WTC11 (cell line): ENCODE measurements at regions not wholly inside any gene's neighbourhood (a gene's known extent, or its start where the extent isn't known, plus 50 kb on each side); places are given as distances from the start of the nearest gene placed in this dataset.

ENCODE experiments used
- ATAC-seq: fragments of 200-7000 bp; cut with Tn5 transposase; 2 replicates; pipeline ENCODE4 v1.10.0; 2021; ENCODE audit warnings: mild to moderate bottlenecking, moderate library complexity
- CTCF ChIA-PET: fragments of 300-600 bp; sonication (Branson Sonifier 250); formaldehyde crosslinking; loops from one replicate; lab custom pipeline; 2021; ENCODE audit warnings: antibody characterized with exemption; lab: Charles Lee
- POLR2A ChIA-PET: fragments of 350-600 bp; sonication (Branson Sonifier 250); formaldehyde crosslinking; loops from one replicate; lab custom pipeline; 2021; ENCODE audit warnings: antibody characterized with exemption; lab: Charles Lee
- DNase-seq: peaks from one replicate; pipeline ENCODE4 v3.0.0; 2021; ENCODE audit warnings: low spot score
- H3K27ac Mint-ChIP-seq: 2 replicates; pipeline ENCODE4 v1.8.0; 2021; ENCODE audit warnings: mixed read lengths
- H3K27me3 Mint-ChIP-seq: 2 replicates; pipeline ENCODE4 v1.8.0; 2021; ENCODE audit warnings: low read depth, mild to moderate bottlenecking, moderate library complexity, mixed read lengths
- H3K36me3 Mint-ChIP-seq: 2 replicates; pipeline ENCODE4 v1.8.0; 2021; ENCODE audit warnings: mixed read lengths
- H3K4me1 Mint-ChIP-seq: 2 replicates; pipeline ENCODE4 v1.8.0; 2022; ENCODE audit warnings: mixed read lengths
- H3K4me3 Mint-ChIP-seq: 2 replicates; pipeline ENCODE4 v1.8.0; 2021; ENCODE audit warnings: mild to moderate bottlenecking, moderate library complexity, mixed read lengths
- H3K9me3 Mint-ChIP-seq: 2 replicates; pipeline ENCODE4 v1.8.0; 2021; ENCODE audit warnings: mixed read lengths
- ARID4B ChIP-seq: sonication (generic); formaldehyde crosslinking; IDR thresholded peaks from 2 replicates; pipeline ENCODE4 v1.8.0; 2023; ENCODE audit warnings: missing genetic modification reagents, mild to moderate bottlenecking, borderline replicate concordance
- CREM ChIP-seq: sonication (generic); formaldehyde crosslinking; IDR thresholded peaks from 2 replicates; pipeline ENCODE4 v1.8.1; 2022; ENCODE audit warnings: mild to moderate bottlenecking, missing genetic modification reagents, moderate library complexity
- CTCF ChIP-seq: fragments of 200-600 bp; IDR thresholded peaks from 2 replicates; pipeline ENCODE4 v1.8.0; 2022; ENCODE audit warnings: antibody characterized with exemption
- ELF4 ChIP-seq: sonication (generic); formaldehyde crosslinking; IDR thresholded peaks from 2 replicates; pipeline ENCODE4 v1.8.1; 2022; ENCODE audit warnings: low read depth, mild to moderate bottlenecking, moderate library complexity, missing genetic modification reagents
- HMGA2 ChIP-seq: fragments of 250-450 bp; sonication (Bioruptor Pico); IDR thresholded peaks from 2 replicates; pipeline ENCODE4 v1.4.0; 2021; ENCODE audit warnings: mild to moderate bottlenecking, moderate library complexity
- HMGXB4 ChIP-seq: sonication (generic); formaldehyde crosslinking; IDR thresholded peaks from 2 replicates; pipeline ENCODE4 v1.8.1; 2023; ENCODE audit warnings: mild to moderate bottlenecking, moderate library complexity, missing genetic modification reagents
- JAZF1 ChIP-seq: fragments of 250-450 bp; sonication (Bioruptor Pico); IDR thresholded peaks from 2 replicates; pipeline ENCODE4 v1.9.0; 2021; ENCODE audit warnings: moderate library complexity, mild to moderate bottlenecking, inconsistent platforms
- KAT7 ChIP-seq: sonication (generic); formaldehyde crosslinking; IDR thresholded peaks from 2 replicates; pipeline ENCODE4 v1.8.1; 2023; ENCODE audit warnings: missing genetic modification reagents, mild to moderate bottlenecking, borderline replicate concordance
- NFATC4 ChIP-seq: fragments of 250-450 bp; sonication (Bioruptor Pico); IDR thresholded peaks from 2 replicates; pipeline ENCODE4 v1.9.0; 2021; ENCODE audit warnings: mild to moderate bottlenecking
- NFYB ChIP-seq: sonication (generic); formaldehyde crosslinking; conservative IDR thresholded peaks from 2 replicates; pipeline ENCODE4 v1.8.0; 2022; ENCODE audit warnings: low read depth, missing genetic modification reagents
- OVOL2 ChIP-seq: fragments of 250-450 bp; sonication (Bioruptor Pico); IDR thresholded peaks from 2 replicates; pipeline ENCODE4 v1.9.0; 2021; ENCODE audit warnings: mild to moderate bottlenecking, borderline replicate concordance
- RELA ChIP-seq: sonication (generic); formaldehyde crosslinking; IDR thresholded peaks from 2 replicates; pipeline ENCODE4 v1.8.1; 2022; ENCODE audit warnings: missing genetic modification reagents, mild to moderate bottlenecking, borderline replicate concordance
- SOX15 ChIP-seq: fragments of 250-450 bp; sonication (Bioruptor Pico); IDR thresholded peaks from 2 replicates; pipeline ENCODE4 v1.9.0; 2021; ENCODE audit warnings: mild to moderate bottlenecking
- TCF7 ChIP-seq: sonication (generic); formaldehyde crosslinking; IDR thresholded peaks from 2 replicates; pipeline ENCODE4 v1.8.0; 2022; ENCODE audit warnings: mild to moderate bottlenecking, low read depth, missing genetic modification reagents, moderate library complexity
- USF1 ChIP-seq: sonication (generic); formaldehyde crosslinking; IDR thresholded peaks from 2 replicates; pipeline ENCODE4 v1.8.0; 2022; ENCODE audit warnings: mild to moderate bottlenecking, missing genetic modification reagents
- USF2 ChIP-seq: sonication (generic); formaldehyde crosslinking; IDR thresholded peaks from 2 replicates; pipeline ENCODE4 v1.8.1; 2023; ENCODE audit warnings: mild to moderate bottlenecking, missing genetic modification reagents, moderate library complexity
- ZBTB43 ChIP-seq: sonication (generic); formaldehyde crosslinking; IDR thresholded peaks from 2 replicates; pipeline ENCODE4 v1.8.1; 2023; ENCODE audit warnings: mild to moderate bottlenecking, missing genetic modification reagents
- ZNF232 ChIP-seq: sonication (generic); formaldehyde crosslinking; IDR thresholded peaks from 2 replicates; pipeline ENCODE4 v1.8.0; 2022; ENCODE audit warnings: mild to moderate bottlenecking, missing genetic modification reagents
- ZNF512 ChIP-seq: sonication (generic); formaldehyde crosslinking; IDR thresholded peaks from 2 replicates; pipeline ENCODE4 v1.8.1; 2022; ENCODE audit warnings: missing genetic modification reagents, borderline replicate concordance
- ZNF671 ChIP-seq: fragments of 250-450 bp; sonication (Bioruptor Pico); IDR thresholded peaks from 2 replicates; pipeline ENCODE4 v1.8.0; 2021; ENCODE audit warnings: mild to moderate bottlenecking

GRCh38 chr1:4371849-4372248, 282.6 kb upstream of the AJAP1 start:
- ChIA-PET POLR2A (no interaction called here), CTCF (no interaction called here)
- H3K36me3 Mint-ChIP-seq: peaks cover 49% of the 10 kb centered on the region
- peaks cover 9% of the 10 kb centered on the region for H3K27me3 Mint-ChIP-seq
- no peak for ATAC-seq
- no peaks in the 10 kb centered on the region for H3K4me1 Mint-ChIP-seq
- peaks cover 54% of the 10 kb centered on the region for H3K9me3 Mint-ChIP-seq
- no peak for TF ChIP-seq NFATC4 (CRISPR knock-in tag)
- no peak for TF ChIP-seq HMGXB4 (CRISPR knock-in tag)
- no peak for TF ChIP-seq JAZF1 (CRISPR knock-in tag)
- TF ChIP-seq NFYB (CRISPR knock-in tag): no peak
- TF ChIP-seq CREM: no peak
- TF ChIP-seq ZBTB43: no peak
- TF ChIP-seq ELF4: no peak
- TF ChIP-seq SOX15 (CRISPR knock-in tag): no peak
- no peak for TF ChIP-seq OVOL2 (CRISPR knock-in tag)
- TF ChIP-seq ZNF671 (CRISPR knock-in tag): no peak
- no peak for TF ChIP-seq USF1
- TF ChIP-seq CTCF: no peak
- TF ChIP-seq ARID4B (CRISPR knock-in tag): no peak
- TF ChIP-seq ZNF232 (CRISPR knock-in tag): no peak
- TF ChIP-seq KAT7 (CRISPR knock-in tag): no peak
- TF ChIP-seq RELA (CRISPR knock-in tag): no peak
- no peak for TF ChIP-seq HMGA2 (CRISPR knock-in tag)
- no peak for TF ChIP-seq USF2
- TF ChIP-seq TCF7 (CRISPR knock-in tag): no peak
- TF ChIP-seq ZNF512: no peak
- TF ChIP-seq, all 79 proteins: peak for 0
- Mint-ChIP-seq H3K4me3 (no peak overlapping the region), H3K27ac (no peak overlapping the region)
- no peak for DNase-seq
